ENCODE measurements at regions not wholly inside any gene's neighbourhood (a gene's known extent, or its start where the extent isn't known, plus 50 kb on each side); places are given as distances from the start of the nearest gene placed in this dataset.

DNA sequence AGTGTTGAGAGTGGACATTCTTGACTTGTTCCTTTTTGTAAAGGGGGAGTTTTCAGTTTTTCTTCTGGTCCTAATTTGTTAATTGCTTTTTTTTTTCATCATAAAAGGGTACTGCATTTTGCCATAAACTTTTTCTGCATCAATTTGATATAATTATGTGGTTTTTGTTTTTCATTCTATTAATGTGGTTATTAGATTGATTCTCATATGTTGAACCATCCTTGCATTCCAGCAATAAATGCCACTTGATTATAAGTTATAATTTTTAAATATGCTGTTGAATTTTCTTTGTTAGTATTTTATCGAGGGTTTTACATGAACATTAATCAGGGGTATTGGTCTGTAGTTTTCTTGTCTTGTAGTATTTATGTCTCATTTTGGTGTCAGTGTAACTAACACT is 87.2 kb upstream of the SMIM36 start:
- TF ChIP-seq, protein P1, sequence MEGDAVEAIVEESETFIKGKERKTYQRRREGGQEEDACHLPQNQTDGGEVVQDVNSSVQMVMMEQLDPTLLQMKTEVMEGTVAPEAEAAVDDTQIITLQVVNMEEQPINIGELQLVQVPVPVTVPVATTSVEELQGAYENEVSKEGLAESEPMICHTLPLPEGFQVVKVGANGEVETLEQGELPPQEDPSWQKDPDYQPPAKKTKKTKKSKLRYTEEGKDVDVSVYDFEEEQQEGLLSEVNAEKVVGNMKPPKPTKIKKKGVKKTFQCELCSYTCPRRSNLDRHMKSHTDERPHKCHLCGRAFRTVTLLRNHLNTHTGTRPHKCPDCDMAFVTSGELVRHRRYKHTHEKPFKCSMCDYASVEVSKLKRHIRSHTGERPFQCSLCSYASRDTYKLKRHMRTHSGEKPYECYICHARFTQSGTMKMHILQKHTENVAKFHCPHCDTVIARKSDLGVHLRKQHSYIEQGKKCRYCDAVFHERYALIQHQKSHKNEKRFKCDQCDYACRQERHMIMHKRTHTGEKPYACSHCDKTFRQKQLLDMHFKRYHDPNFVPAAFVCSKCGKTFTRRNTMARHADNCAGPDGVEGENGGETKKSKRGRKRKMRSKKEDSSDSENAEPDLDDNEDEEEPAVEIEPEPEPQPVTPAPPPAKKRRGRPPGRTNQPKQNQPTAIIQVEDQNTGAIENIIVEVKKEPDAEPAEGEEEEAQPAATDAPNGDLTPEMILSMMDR (IDR thresholded peaks at IDR 0.05; ENCODE audit: low read depth, low read length, missing input control), result no peak
- TF ChIP-seq GABPA (IDR thresholded peaks at IDR 0.05 in 1 of 2, conservative IDR thresholded peaks at IDR 0.05 in 1 of 2), result no peak
- TF ChIP-seq, protein P2, sequence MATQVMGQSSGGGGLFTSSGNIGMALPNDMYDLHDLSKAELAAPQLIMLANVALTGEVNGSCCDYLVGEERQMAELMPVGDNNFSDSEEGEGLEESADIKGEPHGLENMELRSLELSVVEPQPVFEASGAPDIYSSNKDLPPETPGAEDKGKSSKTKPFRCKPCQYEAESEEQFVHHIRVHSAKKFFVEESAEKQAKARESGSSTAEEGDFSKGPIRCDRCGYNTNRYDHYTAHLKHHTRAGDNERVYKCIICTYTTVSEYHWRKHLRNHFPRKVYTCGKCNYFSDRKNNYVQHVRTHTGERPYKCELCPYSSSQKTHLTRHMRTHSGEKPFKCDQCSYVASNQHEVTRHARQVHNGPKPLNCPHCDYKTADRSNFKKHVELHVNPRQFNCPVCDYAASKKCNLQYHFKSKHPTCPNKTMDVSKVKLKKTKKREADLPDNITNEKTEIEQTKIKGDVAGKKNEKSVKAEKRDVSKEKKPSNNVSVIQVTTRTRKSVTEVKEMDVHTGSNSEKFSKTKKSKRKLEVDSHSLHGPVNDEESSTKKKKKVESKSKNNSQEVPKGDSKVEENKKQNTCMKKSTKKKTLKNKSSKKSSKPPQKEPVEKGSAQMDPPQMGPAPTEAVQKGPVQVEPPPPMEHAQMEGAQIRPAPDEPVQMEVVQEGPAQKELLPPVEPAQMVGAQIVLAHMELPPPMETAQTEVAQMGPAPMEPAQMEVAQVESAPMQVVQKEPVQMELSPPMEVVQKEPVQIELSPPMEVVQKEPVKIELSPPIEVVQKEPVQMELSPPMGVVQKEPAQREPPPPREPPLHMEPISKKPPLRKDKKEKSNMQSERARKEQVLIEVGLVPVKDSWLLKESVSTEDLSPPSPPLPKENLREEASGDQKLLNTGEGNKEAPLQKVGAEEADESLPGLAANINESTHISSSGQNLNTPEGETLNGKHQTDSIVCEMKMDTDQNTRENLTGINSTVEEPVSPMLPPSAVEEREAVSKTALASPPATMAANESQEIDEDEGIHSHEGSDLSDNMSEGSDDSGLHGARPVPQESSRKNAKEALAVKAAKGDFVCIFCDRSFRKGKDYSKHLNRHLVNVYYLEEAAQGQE (IDR thresholded peaks at IDR 0.05), result no peak
- no peak for TF ChIP-seq EGR1 (IDR thresholded peaks at IDR 0.05; ENCODE audit: low read depth in 2 of 2)
- TF ChIP-seq, protein P3, sequence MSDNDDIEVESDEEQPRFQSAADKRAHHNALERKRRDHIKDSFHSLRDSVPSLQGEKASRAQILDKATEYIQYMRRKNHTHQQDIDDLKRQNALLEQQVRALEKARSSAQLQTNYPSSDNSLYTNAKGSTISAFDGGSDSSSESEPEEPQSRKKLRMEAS (IDR thresholded peaks at IDR 0.05), result no peak

Measured in liver (tissue), 3 donors.